HL-60 (cell line): ENCODE measurements at regions not wholly inside any gene's neighbourhood (a gene's known extent, or its start where the extent isn't known, plus 50 kb on each side); places are given as distances from the start of the nearest gene placed in this dataset.

Source experiments
- DNase-seq, 2 experiments: peaks; one replicate each; pipeline ENCODE4 v3.0.0-alpha.2; 2010 to 2020; ENCODE audit warnings: low read depth in 1 of 2, low spot score in 1 of 2
- H3K27ac ChIP-seq: fragments of 250-450 bp; sonication (Bioruptor Pico); replicated peaks from 2 replicates; pipeline ENCODE4 v1.5.1; 2020; ENCODE audit warnings: mild to moderate bottlenecking, moderate library complexity
- H3K27me3 ChIP-seq: fragments of 250-450 bp; sonication (Bioruptor Pico); 2 replicates; pipeline ENCODE4 v1.5.1; 2021; ENCODE audit warnings: mild to moderate bottlenecking, moderate library complexity; ENCODE audit not compliant: insufficient read depth, poor library complexity, severe bottlenecking
- H3K4me3 ChIP-seq: replicated peaks from 2 replicates; pipeline ENCODE4 v1.5.1; 2011; ENCODE audit warnings: mild to moderate bottlenecking, control low read depth, low read length; ENCODE audit not compliant: insufficient read depth
- GABPA ChIP-seq: IDR thresholded peaks from 2 replicates; pipeline ENCODE4 v1.6.1; 2012; ENCODE audit warnings: low read depth
- POLR2AphosphoS5 ChIP-seq: IDR thresholded peaks from 2 replicates; pipeline ENCODE4 v1.6.1; 2012; ENCODE audit warnings: low read depth
- REST ChIP-seq: IDR thresholded peaks from 2 replicates; pipeline ENCODE4 v1.6.1; 2012; ENCODE audit warnings: low read depth; ENCODE audit not compliant: insufficient replicate concordance
- SPI1 ChIP-seq: IDR thresholded peaks from 2 replicates; pipeline ENCODE4 v1.6.1; 2012; ENCODE audit warnings: low read depth, mild to moderate bottlenecking, borderline replicate concordance
- TF ChIP-seq, protein P1 (sequence below): IDR thresholded peaks from one replicate; pipeline ENCODE4 v1.5.1; 2011; ENCODE audit warnings: low read length, control low read depth, inconsistent platforms; ENCODE audit not compliant: insufficient read depth

DNA sequence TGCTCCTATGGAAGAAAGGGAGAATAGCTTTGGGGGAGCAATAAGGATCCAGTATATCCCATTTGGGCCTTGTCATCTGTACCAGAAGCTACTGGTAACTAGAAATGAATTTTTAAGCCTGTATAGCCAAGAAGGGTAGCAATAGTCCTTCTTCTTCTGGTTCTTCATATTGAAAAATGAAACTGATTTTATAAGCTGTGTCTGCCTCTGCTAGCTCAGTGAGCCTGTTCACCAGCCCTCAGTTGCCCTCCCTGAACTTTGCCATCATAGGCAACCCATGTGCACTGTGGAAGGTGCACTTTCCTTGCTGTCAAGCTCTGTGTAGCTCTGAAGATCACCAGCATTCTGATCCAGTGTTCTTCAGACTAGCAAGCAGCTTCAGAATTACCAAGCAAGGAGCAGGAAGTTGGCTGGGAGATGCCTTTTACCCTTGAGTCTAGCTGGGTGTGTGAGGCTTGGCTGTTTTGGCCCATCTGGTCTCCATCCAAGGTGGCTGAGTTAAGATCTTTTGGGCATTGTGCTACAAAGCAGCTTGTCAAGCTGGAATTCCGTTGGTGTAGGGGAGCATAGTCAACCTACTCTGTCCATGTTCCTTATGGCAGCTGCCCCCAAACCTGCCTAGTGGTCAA is 55.8 kb upstream of the MGAT5 start:
- TF ChIP-seq REST = no peak
- TF ChIP-seq GABPA = no peak
- TF ChIP-seq POLR2AphosphoS5 = no peak
- TF ChIP-seq, protein P1, sequence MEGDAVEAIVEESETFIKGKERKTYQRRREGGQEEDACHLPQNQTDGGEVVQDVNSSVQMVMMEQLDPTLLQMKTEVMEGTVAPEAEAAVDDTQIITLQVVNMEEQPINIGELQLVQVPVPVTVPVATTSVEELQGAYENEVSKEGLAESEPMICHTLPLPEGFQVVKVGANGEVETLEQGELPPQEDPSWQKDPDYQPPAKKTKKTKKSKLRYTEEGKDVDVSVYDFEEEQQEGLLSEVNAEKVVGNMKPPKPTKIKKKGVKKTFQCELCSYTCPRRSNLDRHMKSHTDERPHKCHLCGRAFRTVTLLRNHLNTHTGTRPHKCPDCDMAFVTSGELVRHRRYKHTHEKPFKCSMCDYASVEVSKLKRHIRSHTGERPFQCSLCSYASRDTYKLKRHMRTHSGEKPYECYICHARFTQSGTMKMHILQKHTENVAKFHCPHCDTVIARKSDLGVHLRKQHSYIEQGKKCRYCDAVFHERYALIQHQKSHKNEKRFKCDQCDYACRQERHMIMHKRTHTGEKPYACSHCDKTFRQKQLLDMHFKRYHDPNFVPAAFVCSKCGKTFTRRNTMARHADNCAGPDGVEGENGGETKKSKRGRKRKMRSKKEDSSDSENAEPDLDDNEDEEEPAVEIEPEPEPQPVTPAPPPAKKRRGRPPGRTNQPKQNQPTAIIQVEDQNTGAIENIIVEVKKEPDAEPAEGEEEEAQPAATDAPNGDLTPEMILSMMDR = no peak
- no peak for TF ChIP-seq SPI1
- DNase-seq = no peak
- Histone ChIP-seq H3K27me3 (no peaks in the 10 kb centered on the region), H3K27ac (no peak overlapping the region), H3K4me3 (no peak overlapping the region)

DNA sequence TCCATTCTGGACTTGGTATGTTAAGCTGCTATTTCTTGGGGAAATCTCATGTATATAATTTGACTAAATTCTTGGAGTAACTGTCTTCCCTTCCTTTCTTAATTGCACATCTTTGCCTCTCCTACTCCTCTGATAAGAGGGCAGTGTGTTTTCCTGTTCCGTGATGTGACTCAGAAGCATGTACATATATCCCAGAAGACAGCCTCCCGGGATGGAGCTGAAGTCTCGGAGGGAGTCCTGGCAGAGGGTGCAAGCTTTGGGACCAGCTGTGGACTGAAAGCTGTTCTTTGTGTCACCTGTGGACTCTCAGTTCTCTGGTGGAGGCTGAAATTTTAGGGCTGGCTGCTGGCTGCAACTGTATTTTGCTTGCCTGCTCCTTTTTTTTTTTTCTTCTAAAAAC is 54.7 kb upstream of the MGAT5 start:
- TF ChIP-seq POLR2AphosphoS5 = no peak
- TF ChIP-seq GABPA = no peak
- TF ChIP-seq REST = no peak
- no peak for TF ChIP-seq SPI1
- TF ChIP-seq, protein P1 = no peak
- H3K27me3 ChIP-seq = no peaks in the 10 kb centered on the region
- no peak overlapping the region for H3K4me3 ChIP-seq
- DNase-seq = no peak
- H3K27ac ChIP-seq = no peak overlapping the region

- DNase-seq = no peak
- TF ChIP-seq SPI1 = no peak
- TF ChIP-seq, protein P1 = no peak
- no peak for TF ChIP-seq POLR2AphosphoS5
- no peak for TF ChIP-seq GABPA
- TF ChIP-seq REST = no peak
- no peak overlapping the region for H3K27ac ChIP-seq
- no peak overlapping the region for H3K4me3 ChIP-seq
- H3K27me3 ChIP-seq = no peaks in the 10 kb centered on the region
Measured at GRCh38 chr2:134200036-134200618, 53.7 kb upstream of the MGAT5 start.
